ENCODE measurements at regions not wholly inside any gene's neighbourhood (a gene's known extent, or its start where the extent isn't known, plus 50 kb on each side); places are given as distances from the start of the nearest gene placed in this dataset.
A peak's percentile ranks its signal among the peaks of the same experiment; 100 is the strongest.

DNA sequence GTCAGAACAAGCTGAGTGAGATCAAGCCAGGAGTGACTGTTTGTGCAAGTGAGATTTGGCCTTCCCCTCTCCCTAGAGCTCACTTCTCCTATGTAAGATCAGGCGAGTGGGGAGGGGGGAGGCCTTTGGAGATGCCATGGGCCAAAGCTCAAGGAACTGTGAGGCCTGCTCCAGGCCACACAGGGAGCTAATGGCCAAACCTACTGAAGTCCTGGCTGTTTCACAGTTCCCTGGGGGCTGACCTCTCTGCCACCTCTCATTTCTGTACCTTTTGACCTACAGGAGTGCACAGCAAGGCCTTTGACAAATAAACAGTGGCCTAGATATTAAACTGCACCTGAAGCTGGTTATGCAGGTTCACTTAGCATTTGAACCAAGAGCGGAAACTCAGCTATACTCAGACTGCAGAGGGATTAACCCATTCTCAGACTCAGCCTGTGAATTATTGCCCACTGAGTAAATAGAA is 235.0 kb upstream of the NT5C1B start:
- Mint-ChIP-seq H3K27me3 (ENCODE audit: low read depth, poor library complexity) (peaks cover 6% of the 10 kb centered on the region), H3K27ac (peak overlapping the region; percentile 66), H3K36me3 (ENCODE audit: low read depth) (no peaks in the 10 kb centered on the region), H3K4me1 (peaks cover 63% of the 10 kb centered on the region), H3K9me3 (peaks cover 8% of the 10 kb centered on the region), H3K4me3 (no peak overlapping the region)
- TF ChIP-seq, protein P1, sequence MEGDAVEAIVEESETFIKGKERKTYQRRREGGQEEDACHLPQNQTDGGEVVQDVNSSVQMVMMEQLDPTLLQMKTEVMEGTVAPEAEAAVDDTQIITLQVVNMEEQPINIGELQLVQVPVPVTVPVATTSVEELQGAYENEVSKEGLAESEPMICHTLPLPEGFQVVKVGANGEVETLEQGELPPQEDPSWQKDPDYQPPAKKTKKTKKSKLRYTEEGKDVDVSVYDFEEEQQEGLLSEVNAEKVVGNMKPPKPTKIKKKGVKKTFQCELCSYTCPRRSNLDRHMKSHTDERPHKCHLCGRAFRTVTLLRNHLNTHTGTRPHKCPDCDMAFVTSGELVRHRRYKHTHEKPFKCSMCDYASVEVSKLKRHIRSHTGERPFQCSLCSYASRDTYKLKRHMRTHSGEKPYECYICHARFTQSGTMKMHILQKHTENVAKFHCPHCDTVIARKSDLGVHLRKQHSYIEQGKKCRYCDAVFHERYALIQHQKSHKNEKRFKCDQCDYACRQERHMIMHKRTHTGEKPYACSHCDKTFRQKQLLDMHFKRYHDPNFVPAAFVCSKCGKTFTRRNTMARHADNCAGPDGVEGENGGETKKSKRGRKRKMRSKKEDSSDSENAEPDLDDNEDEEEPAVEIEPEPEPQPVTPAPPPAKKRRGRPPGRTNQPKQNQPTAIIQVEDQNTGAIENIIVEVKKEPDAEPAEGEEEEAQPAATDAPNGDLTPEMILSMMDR (IDR thresholded peaks at IDR 0.05): no peak
- DNase-seq: peak; percentile 32

DNA sequence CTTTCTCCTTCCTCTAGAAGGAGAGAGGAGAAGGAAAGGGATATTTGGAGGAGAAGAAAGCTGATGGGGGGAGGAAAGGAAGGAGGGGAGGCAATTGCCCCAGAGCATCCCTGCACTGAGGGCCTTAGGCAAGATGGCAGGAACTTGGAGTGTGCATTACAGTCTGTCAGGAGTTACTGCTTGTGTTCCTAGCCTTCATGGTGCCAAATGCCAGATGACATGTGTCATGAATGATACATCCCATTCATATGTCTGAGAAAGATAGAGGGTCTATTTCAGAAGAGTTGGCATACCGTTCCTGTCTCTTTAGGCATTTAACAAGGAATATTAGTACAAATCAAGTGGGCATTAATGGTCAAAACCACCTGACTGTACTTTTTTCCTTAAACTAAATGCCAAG is 232.1 kb upstream of the NT5C1B start:
- no peaks in the 10 kb centered on the region for H3K36me3 Mint-ChIP-seq (ENCODE audit: low read depth)
- TF ChIP-seq, protein P1 (IDR thresholded peaks at IDR 0.05): no peak
- H3K4me1 Mint-ChIP-seq: peaks cover 53% of the 10 kb centered on the region
- DNase-seq: no peak
- H3K27ac Mint-ChIP-seq: no peak overlapping the region
- H3K27me3 Mint-ChIP-seq (ENCODE audit: low read depth, poor library complexity): peaks cover 3% of the 10 kb centered on the region
- no peak overlapping the region for H3K4me3 Mint-ChIP-seq
- H3K9me3 Mint-ChIP-seq: peaks cover 8% of the 10 kb centered on the region

DNA sequence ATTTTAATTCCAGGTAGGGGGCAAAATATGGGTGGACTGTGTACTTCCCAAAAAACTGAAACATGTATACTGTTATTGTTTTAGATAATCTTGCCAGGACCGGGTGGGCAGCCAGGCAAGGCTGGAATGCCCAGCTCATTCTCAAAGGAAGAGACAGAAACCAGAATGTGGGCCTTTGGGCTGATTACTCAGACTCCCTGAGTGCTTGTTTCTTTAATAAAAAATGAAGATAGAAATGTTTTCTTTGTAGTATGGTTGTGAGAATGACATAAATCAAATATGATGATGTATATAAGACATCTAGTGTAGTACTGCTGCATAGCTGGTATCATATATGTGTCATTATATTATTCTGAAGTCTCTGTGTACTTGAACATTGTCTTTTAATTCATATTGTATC is 231.6 kb upstream of the NT5C1B start:
- H3K4me3 Mint-ChIP-seq: no peak overlapping the region
- H3K9me3 Mint-ChIP-seq: peaks cover 8% of the 10 kb centered on the region
- H3K27ac Mint-ChIP-seq: peak overlapping the region; percentile 95
- TF ChIP-seq, protein P1 (IDR thresholded peaks at IDR 0.05): no peak
- H3K4me1 Mint-ChIP-seq: peaks cover 49% of the 10 kb centered on the region
- H3K36me3 Mint-ChIP-seq (ENCODE audit: low read depth): peaks cover 2% of the 10 kb centered on the region
- DNase-seq: no peak
- peaks cover 3% of the 10 kb centered on the region for H3K27me3 Mint-ChIP-seq (ENCODE audit: low read depth, poor library complexity)

DNA sequence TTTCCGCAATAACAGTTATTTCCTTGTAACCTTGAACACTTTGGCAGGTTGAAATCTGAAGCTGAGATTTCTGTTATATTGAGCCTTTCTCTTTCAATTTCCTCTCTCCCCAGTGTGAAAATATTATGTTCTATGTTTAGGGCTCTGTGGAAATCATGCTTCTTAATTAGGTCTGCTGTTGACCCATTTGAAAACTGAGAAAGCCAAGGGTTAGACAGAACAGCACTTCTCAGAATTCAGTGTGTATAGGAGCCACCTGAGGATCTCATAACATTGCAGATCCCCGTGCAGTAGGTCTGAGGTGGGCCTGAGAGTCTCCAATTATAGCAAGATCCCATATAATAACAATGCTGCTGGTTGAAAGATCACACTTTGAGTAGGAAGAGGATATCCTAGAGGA is 230.2 kb upstream of the NT5C1B start:
- Mint-ChIP-seq H3K27me3 (ENCODE audit: low read depth, poor library complexity) (peaks cover 3% of the 10 kb centered on the region), H3K9me3 (peaks cover 8% of the 10 kb centered on the region), H3K27ac (no peak overlapping the region), H3K36me3 (ENCODE audit: low read depth) (peaks cover 4% of the 10 kb centered on the region), H3K4me1 (peaks cover 35% of the 10 kb centered on the region), H3K4me3 (no peak overlapping the region)
- TF ChIP-seq, protein P1 (IDR thresholded peaks at IDR 0.05): no peak
- no peak for DNase-seq

DNA sequence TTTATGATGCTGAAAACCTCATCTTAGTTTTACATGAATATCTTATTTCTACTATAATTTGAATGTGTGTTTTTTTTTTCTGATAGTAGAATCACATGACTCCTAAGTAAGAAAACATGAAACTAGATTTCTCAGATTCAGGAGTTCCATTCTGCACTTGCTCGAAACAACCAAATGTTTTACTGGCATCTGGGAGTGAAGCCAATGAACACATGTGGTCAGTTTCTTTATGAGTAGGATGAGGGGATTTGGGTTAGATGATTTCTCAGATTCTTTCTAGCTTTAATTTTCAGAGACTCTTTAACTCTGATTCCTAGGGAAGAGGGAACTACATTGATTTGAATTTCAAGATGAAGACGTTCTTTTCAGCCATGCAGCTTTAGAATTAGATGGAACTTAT is 225.0 kb upstream of the NT5C1B start:
- Mint-ChIP-seq H3K4me3 (no peak overlapping the region), H3K27me3 (ENCODE audit: low read depth, poor library complexity) (peaks cover 3% of the 10 kb centered on the region), H3K36me3 (ENCODE audit: low read depth) (peaks cover 4% of the 10 kb centered on the region), H3K4me1 (peaks cover 2% of the 10 kb centered on the region), H3K9me3 (no peaks in the 10 kb centered on the region), H3K27ac (no peak overlapping the region)
- TF ChIP-seq, protein P1 (IDR thresholded peaks at IDR 0.05): no peak
- DNase-seq: no peak

DNA sequence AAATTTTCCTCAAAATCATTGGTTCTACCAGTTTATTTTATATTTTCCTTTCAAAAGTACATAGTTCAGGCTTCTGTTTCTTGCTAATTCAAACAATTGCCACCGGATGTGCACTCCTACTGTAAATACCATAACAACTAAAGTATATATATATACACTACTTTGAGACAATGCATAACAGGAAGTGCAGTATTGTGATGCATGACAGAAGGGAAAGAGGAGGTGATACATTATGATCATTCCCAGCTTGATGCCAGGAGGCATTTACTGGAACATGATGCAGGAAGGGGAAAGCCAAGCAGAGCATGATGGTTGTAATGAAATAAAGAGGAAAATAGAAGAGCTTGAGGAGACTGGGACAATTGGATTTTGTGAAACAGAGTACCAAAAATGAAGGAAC is 215.2 kb upstream of the NT5C1B start:
- no peak for DNase-seq
- Mint-ChIP-seq H3K27ac (no peak overlapping the region), H3K4me1 (peaks cover 17% of the 10 kb centered on the region), H3K36me3 (ENCODE audit: low read depth) (peaks cover 16% of the 10 kb centered on the region), H3K4me3 (no peak overlapping the region), H3K27me3 (ENCODE audit: low read depth, poor library complexity) (no peaks in the 10 kb centered on the region), H3K9me3 (peaks cover 24% of the 10 kb centered on the region)
- TF ChIP-seq, protein P1 (IDR thresholded peaks at IDR 0.05): no peak

All from nephron progenitor cell (in vitro differentiated cells).